Mammary epithelial cell (primary cell): ENCODE measurements at regions not wholly inside any gene's neighbourhood (a gene's known extent, or its start where the extent isn't known, plus 50 kb on each side); places are given as distances from the start of the nearest gene placed in this dataset.

Source experiments
- EZH2 ChIP-seq: IDR thresholded peaks from 2 replicates; pipeline ENCODE4 v1.6.1; 2012; ENCODE audit warnings: low read length, inconsistent platforms, borderline replicate concordance
- TF ChIP-seq, protein P1 (sequence below), 2 donors: IDR thresholded peaks in 1 of 2; conservative IDR thresholded peaks in 1 of 2; 2 replicates each; pipeline ENCODE4 v1.5.1; 2011 to 2012; ENCODE audit warnings: inconsistent platforms in 2 of 2, low read length in 2 of 2, mild to moderate bottlenecking in 2 of 2, control low read depth in 1 of 2, low read depth in 1 of 2; ENCODE audit not compliant: insufficient read depth in 1 of 2; ENCODE audit errors: extremely low read depth in 1 of 2

DNA sequence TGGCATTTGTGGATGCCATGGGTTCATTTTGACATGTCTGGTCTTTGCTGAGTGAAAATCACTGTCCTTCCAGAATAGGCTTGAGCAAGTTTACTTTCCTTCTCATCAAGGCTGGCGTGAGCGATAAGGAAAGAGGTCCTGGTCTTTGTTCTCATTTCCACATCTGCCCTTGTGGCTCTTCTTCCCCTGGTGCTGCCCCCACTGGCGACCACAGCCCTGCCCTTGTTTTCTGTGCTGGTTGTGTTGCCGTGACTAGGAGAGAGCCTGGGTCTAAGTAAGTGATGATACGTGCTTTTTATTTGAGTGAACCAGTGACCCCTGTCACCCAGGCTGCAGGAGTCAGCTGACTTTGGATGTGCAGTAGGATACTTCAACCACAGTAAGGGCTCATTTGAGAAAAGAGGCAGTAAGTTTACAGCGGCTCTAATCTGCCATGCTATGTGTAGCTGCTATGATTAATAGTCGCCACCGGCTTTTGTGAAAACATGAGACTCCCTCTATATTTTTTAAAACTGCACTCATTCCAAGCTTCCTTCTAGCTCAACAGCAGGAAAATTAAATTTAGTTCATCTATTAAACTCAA is 441.7 kb downstream of the RNF144A start:
- TF ChIP-seq, protein P1, sequence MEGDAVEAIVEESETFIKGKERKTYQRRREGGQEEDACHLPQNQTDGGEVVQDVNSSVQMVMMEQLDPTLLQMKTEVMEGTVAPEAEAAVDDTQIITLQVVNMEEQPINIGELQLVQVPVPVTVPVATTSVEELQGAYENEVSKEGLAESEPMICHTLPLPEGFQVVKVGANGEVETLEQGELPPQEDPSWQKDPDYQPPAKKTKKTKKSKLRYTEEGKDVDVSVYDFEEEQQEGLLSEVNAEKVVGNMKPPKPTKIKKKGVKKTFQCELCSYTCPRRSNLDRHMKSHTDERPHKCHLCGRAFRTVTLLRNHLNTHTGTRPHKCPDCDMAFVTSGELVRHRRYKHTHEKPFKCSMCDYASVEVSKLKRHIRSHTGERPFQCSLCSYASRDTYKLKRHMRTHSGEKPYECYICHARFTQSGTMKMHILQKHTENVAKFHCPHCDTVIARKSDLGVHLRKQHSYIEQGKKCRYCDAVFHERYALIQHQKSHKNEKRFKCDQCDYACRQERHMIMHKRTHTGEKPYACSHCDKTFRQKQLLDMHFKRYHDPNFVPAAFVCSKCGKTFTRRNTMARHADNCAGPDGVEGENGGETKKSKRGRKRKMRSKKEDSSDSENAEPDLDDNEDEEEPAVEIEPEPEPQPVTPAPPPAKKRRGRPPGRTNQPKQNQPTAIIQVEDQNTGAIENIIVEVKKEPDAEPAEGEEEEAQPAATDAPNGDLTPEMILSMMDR (conservative IDR thresholded peaks at IDR 0.05 in 1 of 2, IDR thresholded peaks at IDR 0.05 in 1 of 2; ENCODE audit: extremely low read depth in 1 of 2, insufficient read depth in 1 of 2, low read depth in 1 of 2, low read length in 2 of 2) = no peak
- no peak for TF ChIP-seq EZH2
